Keratinocyte (primary cell): ENCODE measurements at regions not wholly inside any gene's neighbourhood (a gene's known extent, or its start where the extent isn't known, plus 50 kb on each side); places are given as distances from the start of the nearest gene placed in this dataset.

Experiments used
- DNase-seq: peaks from one replicate; pipeline ENCODE4 v3.0.0-alpha.2; 2011; ENCODE audit warnings: low read depth, missing footprints, low spot score
- FAIRE-seq: peaks from 2 replicates; lab custom pipeline; 2011; peaks lifted over from hg19 to GRCh38; lab: Jason Lieb, UNC
- H2AFZ ChIP-seq: 2 replicates; pipeline ENCODE4 v1.6.0; 2012; ENCODE audit warnings: low read length, control low read depth, inconsistent platforms; ENCODE audit not compliant: control insufficient read depth
- H3K27ac ChIP-seq: 2 replicates; pipeline ENCODE4 v1.5.1; 2011; ENCODE audit warnings: low read length; ENCODE audit not compliant: control insufficient read depth, insufficient read depth
- H3K27me3 ChIP-seq: 3 replicates; pipeline ENCODE4 v1.6.0; 2011; ENCODE audit warnings: low read length; ENCODE audit not compliant: control insufficient read depth, insufficient read depth; ENCODE audit errors: extremely low read depth
- H3K36me3 ChIP-seq, 2 experiments: 2 replicates in 1 of 2; 3 replicates in 1 of 2; pipeline ENCODE4 v1.5.1; 2011; ENCODE audit warnings: low read length in 2 of 2, mild to moderate bottlenecking in 1 of 2; ENCODE audit not compliant: control insufficient read depth in 2 of 2, insufficient read depth in 2 of 2; ENCODE audit errors: extremely low read depth in 1 of 2
- H3K4me1 ChIP-seq: 3 replicates; pipeline ENCODE4 v1.5.1; 2011; ENCODE audit warnings: low read length; ENCODE audit not compliant: control insufficient read depth, insufficient read depth; ENCODE audit errors: extremely low read depth
- H3K4me2 ChIP-seq: 3 replicates; pipeline ENCODE4 v1.6.0; 2011; ENCODE audit warnings: low read depth, low read length; ENCODE audit not compliant: control insufficient read depth, insufficient read depth; ENCODE audit errors: extremely low read depth
- H3K4me3 ChIP-seq, 3 experiments: fragments of 200-600 bp in 1 of 3; sonication (generic) in 1 of 3; 2 replicates in 2 of 3; 3 replicates in 1 of 3; pipeline ENCODE4 v1.5.1; 2011 to 2016; ENCODE audit warnings: low read length in 3 of 3, mild to moderate bottlenecking in 3 of 3, control low read depth in 2 of 3, inconsistent platforms in 1 of 3, low read depth in 1 of 3, mixed read lengths in 1 of 3, mixed run types in 1 of 3, moderate library complexity in 1 of 3; ENCODE audit not compliant: control insufficient read depth in 2 of 3, insufficient read depth in 2 of 3; ENCODE audit errors: extremely low read depth in 1 of 3
- H3K79me2 ChIP-seq: 2 replicates; pipeline ENCODE4 v1.6.0; 2012; ENCODE audit warnings: low read length; ENCODE audit not compliant: control insufficient read depth, insufficient read depth
- H3K9ac ChIP-seq: 3 replicates; pipeline ENCODE4 v1.6.0; 2011; ENCODE audit warnings: low read length; ENCODE audit not compliant: control insufficient read depth, insufficient read depth; ENCODE audit errors: extremely low read depth
- H3K9me1 ChIP-seq: 3 replicates; pipeline ENCODE4 v1.6.0; 2011; ENCODE audit warnings: low read length; ENCODE audit not compliant: control insufficient read depth, insufficient read depth; ENCODE audit errors: extremely low read depth
- H3K9me3 ChIP-seq: 2 replicates; pipeline ENCODE4 v1.5.1; 2012; ENCODE audit warnings: low read depth, low read length; ENCODE audit not compliant: control insufficient read depth
- H4K20me1 ChIP-seq: 3 replicates; pipeline ENCODE4 v1.6.0; 2011; ENCODE audit warnings: low read length; ENCODE audit not compliant: control insufficient read depth, insufficient read depth; ENCODE audit errors: extremely low read depth
- CTCF ChIP-seq, 3 experiments: IDR thresholded peaks in 1 of 3; conservative IDR thresholded peaks in 1 of 3; optimal IDR thresholded peaks in 1 of 3; 2 replicates in 2 of 3; 3 replicates in 1 of 3; pipeline versions ENCODE3 to v1.5.1; 2011; ENCODE audit warnings: low read length in 3 of 3, mild to moderate bottlenecking in 3 of 3, moderate library complexity in 2 of 3, control low read depth in 1 of 3, inconsistent platforms in 1 of 3; ENCODE audit not compliant: insufficient read depth in 2 of 3; ENCODE audit errors: extremely low read depth in 1 of 3
- EZH2 ChIP-seq: IDR thresholded peaks from one replicate; pipeline ENCODE4 v1.6.1; 2012; ENCODE audit warnings: inconsistent platforms, mild to moderate bottlenecking, low read length, moderate library complexity
- dilution Hi-C: fragments of 300-500 bp; cut with MboI; formaldehyde crosslinking; loops from one replicate; pipeline ENCODE4 v1.7.0; 2020; ENCODE audit warnings: low sequenced_read_pairs; ENCODE audit not compliant: extremely low pct_ligation_motif_present

GRCh38 chr22:49202226-49202625 lies 625.4 kb downstream of the BRD1 start:
- H3K36me3 ChIP-seq: no peaks in the 10 kb centered on the region
- H3K4me1 ChIP-seq: no peaks in the 10 kb centered on the region
- TF ChIP-seq CTCF (optimal IDR thresholded peaks at IDR 0.05 in 1 of 3, IDR thresholded peaks at IDR 0.05 in 1 of 3, conservative IDR thresholded peaks at IDR 0.05 in 1 of 3; ENCODE audit: extremely low read depth in 1 of 3, insufficient read depth in 2 of 3, low read length in 3 of 3) (no peak), EZH2 (no peak)
- H3K4me2 ChIP-seq: no peak overlapping the region
- FAIRE-seq (no peak), DNase-seq (no peak)
- dilution Hi-C loops: no loop called here
- no peaks in the 10 kb centered on the region for H3K27me3 ChIP-seq
- no peak overlapping the region for H3K27ac ChIP-seq
- H3K9ac ChIP-seq: no peak overlapping the region
- H3K9me1 ChIP-seq: no peaks in the 10 kb centered on the region
- no peaks in the 10 kb centered on the region for H3K79me2 ChIP-seq
- H3K9me3 ChIP-seq: peaks cover 28% of the 10 kb centered on the region
- no peak overlapping the region for H2AFZ ChIP-seq
- H4K20me1 ChIP-seq: no peaks in the 10 kb centered on the region
- no peak overlapping the region for H3K4me3 ChIP-seq

DNA sequence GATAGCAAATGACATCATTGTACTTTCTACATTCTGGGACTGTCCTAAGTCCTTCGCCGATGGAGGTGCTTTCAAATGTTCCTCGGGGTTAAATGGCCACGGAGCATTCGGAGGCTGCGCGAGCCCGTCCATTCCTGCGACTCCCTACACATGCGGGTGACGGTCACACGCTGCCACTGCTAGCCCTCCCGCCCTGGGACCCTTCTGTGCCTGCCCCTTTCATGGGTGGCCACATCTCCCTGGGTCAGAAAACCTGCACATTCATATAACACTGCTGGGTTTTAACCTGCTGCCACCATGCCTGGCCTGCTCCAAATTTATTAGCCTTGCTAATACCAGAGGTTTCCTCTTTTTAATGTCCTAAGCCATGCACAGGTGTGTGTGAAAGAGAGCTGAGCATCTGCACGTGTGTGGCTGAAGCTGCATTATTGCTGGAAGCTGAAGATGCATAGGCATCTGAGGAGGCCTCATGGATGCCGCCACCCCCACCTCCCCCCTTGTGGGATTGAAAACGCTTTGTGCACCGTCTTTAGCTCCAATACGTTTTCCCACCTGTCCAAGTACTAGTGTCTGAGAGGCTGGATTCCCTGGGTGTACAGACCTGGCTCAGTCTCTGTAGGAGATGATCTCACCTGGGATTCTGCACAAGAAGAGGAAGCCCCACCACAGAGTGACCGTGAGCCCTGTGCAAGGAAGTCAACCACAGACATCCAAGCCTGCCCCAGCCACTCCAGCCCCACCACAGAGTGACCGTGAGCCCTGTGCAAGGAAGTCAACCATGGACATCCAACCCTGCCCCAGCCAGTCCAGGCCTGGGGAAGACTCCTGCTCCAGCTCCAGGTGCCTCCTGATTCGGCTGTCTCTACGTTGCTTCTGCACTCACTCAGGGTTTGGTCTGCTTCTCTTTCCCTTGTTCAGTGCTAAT lies 626.4 kb downstream of the BRD1 start:
- no peak overlapping the region for H2AFZ ChIP-seq
- FAIRE-seq (no peak), DNase-seq (no peak)
- dilution Hi-C loops: no loop called here
- H3K9me1 ChIP-seq: no peaks in the 10 kb centered on the region
- H3K4me2 ChIP-seq: no peak overlapping the region
- H4K20me1 ChIP-seq: no peaks in the 10 kb centered on the region
- TF ChIP-seq EZH2: no peak
- no peak for TF ChIP-seq CTCF (optimal IDR thresholded peaks at IDR 0.05 in 1 of 3, IDR thresholded peaks at IDR 0.05 in 1 of 3, conservative IDR thresholded peaks at IDR 0.05 in 1 of 3; ENCODE audit: extremely low read depth in 1 of 3, insufficient read depth in 2 of 3, low read length in 3 of 3)
- no peaks in the 10 kb centered on the region for H3K27me3 ChIP-seq
- peaks cover 27% of the 10 kb centered on the region for H3K9me3 ChIP-seq
- no peaks in the 10 kb centered on the region for H3K36me3 ChIP-seq
- no peak overlapping the region for H3K9ac ChIP-seq
- H3K4me3 ChIP-seq: no peak overlapping the region
- no peaks in the 10 kb centered on the region for H3K79me2 ChIP-seq
- H3K27ac ChIP-seq: no peak overlapping the region
- H3K4me1 ChIP-seq: no peaks in the 10 kb centered on the region
